ENCODE measurements at regions not wholly inside any gene's neighbourhood (a gene's known extent, or its start where the extent isn't known, plus 50 kb on each side); places are given as distances from the start of the nearest gene placed in this dataset.

DNA sequence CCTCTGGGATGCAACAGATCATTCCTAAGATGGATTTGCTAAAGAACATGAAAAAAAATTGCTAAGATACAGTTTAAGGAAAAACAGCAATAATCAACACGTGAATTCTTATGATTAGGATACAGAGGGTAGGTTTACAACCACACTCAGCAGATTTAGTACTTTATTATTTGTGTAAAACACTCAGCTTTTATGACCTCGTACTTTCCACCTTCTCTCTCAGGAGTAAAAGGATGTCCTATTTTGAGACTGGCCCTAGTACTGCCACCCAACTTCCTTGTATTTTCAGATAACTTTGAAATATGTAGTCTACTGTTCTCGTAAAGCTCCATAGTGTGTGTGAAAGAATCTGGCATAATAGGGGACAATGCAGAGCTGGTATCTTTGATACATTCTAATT, 186.1 kb downstream of the ARL4A start:
- no peak for DNase-seq (ENCODE audit: low read depth, low spot score)
- H2AFZ ChIP-seq (ENCODE audit: low read depth, low read length, poor library complexity, severe bottlenecking) = peak overlapping the region; percentile 32
- H3K36me3 ChIP-seq (ENCODE audit: control insufficient read depth in 1 of 2, insufficient read depth in 2 of 2, low read length in 2 of 2) = no peaks in the 10 kb centered on the region

GRCh38 chr7:12879139-12879538, 191.7 kb downstream of the ARL4A start:
- no TSS peak for BruUV-seq (replicated peaks)
- no peaks in the 10 kb centered on the region for H3K36me3 ChIP-seq (ENCODE audit: control insufficient read depth in 1 of 2, insufficient read depth in 2 of 2, low read length in 2 of 2)
- CTCF ChIA-PET = no interaction called here
- no peak overlapping the region for H3K27ac ChIP-seq (ENCODE audit: low read depth, low read length)
- RAD21 ChIA-PET (ENCODE audit: low non-redundant PET in 1 of 2, low total read pairs in 2 of 2, uncharacterized antibody in 2 of 2, unreplicated experiment in 2 of 2) = no interaction called here
- H3K27me3 ChIP-seq (ENCODE audit: insufficient read depth, low read length) = no peaks in the 10 kb centered on the region
- ATAC-seq = no peak
- no peaks in the 10 kb centered on the region for H3K4me1 ChIP-seq (ENCODE audit: control insufficient read depth in 1 of 2, insufficient read depth in 2 of 2, low read length in 2 of 2)
- H3K9me2 ChIP-seq (ENCODE audit: insufficient read depth) = no peaks in the 10 kb centered on the region
- DNase-seq (ENCODE audit: low read depth, low spot score) = no peak
- H3K9me3 ChIP-seq (ENCODE audit: control insufficient read depth in 1 of 2, insufficient read depth in 1 of 2, low read depth in 1 of 2, low read length in 2 of 2) = no peaks in the 10 kb centered on the region
- no peak overlapping the region for H3K4me2 ChIP-seq (ENCODE audit: low read length)
- intact Hi-C loops (cut with micrococcal nuclease) = no loop called here
- H2AFZ ChIP-seq (ENCODE audit: low read depth, low read length, poor library complexity, severe bottlenecking) = no peak overlapping the region
- no peaks in the 10 kb centered on the region for H4K20me1 ChIP-seq (ENCODE audit: insufficient read depth)
- H3K79me2 ChIP-seq (ENCODE audit: insufficient read depth, low read length) = no peaks in the 10 kb centered on the region
- no peak overlapping the region for H3K9ac ChIP-seq (ENCODE audit: low read length)
- POLR2A ChIA-PET = no interaction called here
- H3K4me3 ChIP-seq (replicated peaks in 1 of 2; ENCODE audit: low read depth in 1 of 2, low read length in 2 of 2) = no peak overlapping the region
- TF ChIP-seq MAX (IDR thresholded peaks at IDR 0.05) (no peak), SP1 (IDR thresholded peaks at IDR 0.05; ENCODE audit: low read depth) (no peak), POLR2A (IDR thresholded peaks at IDR 0.05; ENCODE audit: borderline replicate concordance, extremely low read depth, insufficient read depth, insufficient read length) (no peak), EZH2 (IDR thresholded peaks at IDR 0.05) (no peak), ATF3 (IDR thresholded peaks at IDR 0.05) (no peak), ZFX (IDR thresholded peaks at IDR 0.05) (no peak), CEBPB (IDR thresholded peaks at IDR 0.05; ENCODE audit: low read depth) (no peak), JUND (IDR thresholded peaks at IDR 0.05) (no peak), REST (IDR thresholded peaks at IDR 0.05; ENCODE audit: low read depth) (no peak)

More for the DNA sequence above, 186.1 kb downstream of the ARL4A start:
- BruUV-seq (replicated peaks) = no TSS peak
- CTCF ChIA-PET = no interaction called here
- RAD21 ChIA-PET (ENCODE audit: low non-redundant PET in 1 of 2, low total read pairs in 2 of 2, uncharacterized antibody in 2 of 2, unreplicated experiment in 2 of 2) = no interaction called here
- no peaks in the 10 kb centered on the region for H3K9me2 ChIP-seq (ENCODE audit: insufficient read depth)
- ATAC-seq = no peak
- POLR2A ChIA-PET = no interaction called here
- no peaks in the 10 kb centered on the region for H3K9me3 ChIP-seq (ENCODE audit: control insufficient read depth in 1 of 2, insufficient read depth in 1 of 2, low read depth in 1 of 2, low read length in 2 of 2)
- H4K20me1 ChIP-seq (ENCODE audit: insufficient read depth) = no peaks in the 10 kb centered on the region
- no peak overlapping the region for H3K27ac ChIP-seq (ENCODE audit: low read depth, low read length)
- no peaks in the 10 kb centered on the region for H3K79me2 ChIP-seq (ENCODE audit: insufficient read depth, low read length)
- no peak overlapping the region for H3K9ac ChIP-seq (ENCODE audit: low read length)
- no peak overlapping the region for H3K4me3 ChIP-seq (replicated peaks in 1 of 2; ENCODE audit: low read depth in 1 of 2, low read length in 2 of 2)
- no peak overlapping the region for H3K4me2 ChIP-seq (ENCODE audit: low read length)
- H3K4me1 ChIP-seq (ENCODE audit: control insufficient read depth in 1 of 2, insufficient read depth in 2 of 2, low read length in 2 of 2) = no peaks in the 10 kb centered on the region
- no peaks in the 10 kb centered on the region for H3K27me3 ChIP-seq (ENCODE audit: insufficient read depth, low read length)
- intact Hi-C loops (cut with micrococcal nuclease) = no loop called here
- TF ChIP-seq EGR1 (IDR thresholded peaks at IDR 0.05; ENCODE audit: low read depth) (no peak), EZH2phosphoT487 (IDR thresholded peaks at IDR 0.05; ENCODE audit: borderline replicate concordance) (no peak), RAD21 (IDR thresholded peaks at IDR 0.05; ENCODE audit: low read depth) (no peak), CTCF (IDR thresholded peaks at IDR 0.05 in 2 of 3, conservative IDR thresholded peaks at IDR 0.05 in 1 of 3; ENCODE audit: borderline replicate concordance in 1 of 3, insufficient read depth in 1 of 3, low read depth in 2 of 3, low read length in 2 of 3) (no peak)

Measured in HCT116 (cell line).